ENCODE measurements at regions not wholly inside any gene's neighbourhood (a gene's known extent, or its start where the extent isn't known, plus 50 kb on each side); places are given as distances from the start of the nearest gene placed in this dataset.

- Histone ChIP-seq H3K27ac (ENCODE audit: low read depth, low read length) (no peak overlapping the region), H3K27me3 (ENCODE audit: control insufficient read depth in 1 of 2, insufficient read depth in 2 of 2, low read length in 2 of 2) (no peaks in the 10 kb centered on the region), H3K9ac (ENCODE audit: low read depth in 1 of 2, low read length in 2 of 2) (no peak overlapping the region), H3K36me3 (ENCODE audit: control insufficient read depth in 1 of 2, insufficient read depth in 2 of 2, low read length in 2 of 2) (no peaks in the 10 kb centered on the region), H3K9me3 (ENCODE audit: control insufficient read depth in 1 of 2, low read length in 2 of 2) (no peaks in the 10 kb centered on the region), H3K4me3 (ENCODE audit: low read depth in 1 of 2, low read length in 2 of 2) (no peak overlapping the region), H3K4me1 (ENCODE audit: control insufficient read depth in 1 of 2, insufficient read depth in 2 of 2, low read length in 2 of 2) (peaks cover 27 to 54% of the 10 kb centered on the region in 2 donors)
These were observed 155.9 kb downstream of the CCDC34 start for GRCh38 chr11:27207025-27207650.

DNA sequence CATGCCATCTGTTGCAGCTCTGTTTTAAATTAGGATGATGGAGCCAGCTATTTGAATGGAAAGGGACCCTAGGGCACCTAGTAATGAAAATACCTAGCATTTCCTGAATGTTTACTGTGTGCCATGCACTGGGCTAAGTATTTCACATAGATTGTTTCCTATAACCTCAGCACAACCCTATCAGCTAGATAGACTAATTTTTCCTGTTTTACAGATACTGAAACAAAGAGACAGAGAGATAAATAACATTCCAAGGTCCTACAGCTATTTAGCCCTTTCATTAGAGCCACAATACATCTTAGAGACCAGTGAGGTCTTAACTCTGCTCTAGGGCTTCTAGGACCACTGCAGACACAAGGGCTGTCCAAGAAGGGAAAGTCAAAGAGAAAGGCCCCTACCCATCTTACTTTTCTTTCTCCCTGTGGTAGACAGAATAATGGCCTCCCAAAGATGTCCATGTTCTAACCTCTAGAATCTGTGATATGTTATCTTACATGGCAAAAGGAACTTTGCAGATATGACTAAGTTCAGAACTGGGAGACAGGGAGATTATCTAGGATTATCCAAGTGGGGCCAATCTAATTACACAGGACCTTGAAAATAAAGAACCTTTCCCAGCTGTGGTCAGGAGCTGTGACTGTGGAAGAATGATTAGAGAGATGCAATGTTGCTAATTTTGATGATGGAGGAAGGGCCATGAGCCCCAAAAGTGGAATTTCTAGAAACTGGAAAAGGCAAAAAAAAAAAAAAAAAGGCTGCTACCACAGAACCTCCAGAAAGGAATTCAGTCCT is 157.0 kb downstream of the CCDC34 start:
- Histone ChIP-seq H3K27me3 (ENCODE audit: control insufficient read depth in 1 of 2, insufficient read depth in 2 of 2, low read length in 2 of 2) (no peaks in the 10 kb centered on the region), H3K9me3 (ENCODE audit: control insufficient read depth in 1 of 2, low read length in 2 of 2) (no peaks in the 10 kb centered on the region), H3K9ac (ENCODE audit: low read depth in 1 of 2, low read length in 2 of 2) (no peak overlapping the region), H3K27ac (ENCODE audit: low read depth, low read length) (no peak overlapping the region), H3K36me3 (ENCODE audit: control insufficient read depth in 1 of 2, insufficient read depth in 2 of 2, low read length in 2 of 2) (no peaks in the 10 kb centered on the region), H3K4me1 (ENCODE audit: control insufficient read depth in 1 of 2, insufficient read depth in 2 of 2, low read length in 2 of 2) (peaks cover 38 to 54% of the 10 kb centered on the region in 2 donors), H3K4me3 (ENCODE audit: low read depth in 1 of 2, low read length in 2 of 2) (no peak overlapping the region)

DNA sequence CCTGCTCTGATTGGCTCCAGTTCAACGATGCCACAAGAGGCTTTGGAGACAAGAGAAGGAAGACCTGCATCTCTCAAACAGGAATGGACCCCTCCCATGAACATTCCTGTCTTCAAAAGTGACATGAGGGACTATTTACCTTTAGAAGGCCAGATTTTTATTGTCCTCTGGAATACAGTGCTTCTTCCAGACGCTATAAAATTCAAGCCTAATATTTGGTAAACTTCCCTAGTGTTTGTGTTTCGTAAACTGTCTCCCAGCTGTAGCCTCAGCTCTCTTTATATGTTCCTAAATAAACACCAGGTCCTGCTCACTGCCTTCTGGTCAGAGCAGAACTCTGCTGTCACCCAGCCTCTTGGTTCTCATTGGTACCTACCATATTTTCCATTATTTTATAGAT is 157.8 kb downstream of the CCDC34 start:
- Histone ChIP-seq H3K9ac (ENCODE audit: low read depth in 1 of 2, low read length in 2 of 2) (no peak overlapping the region), H3K4me1 (ENCODE audit: control insufficient read depth in 1 of 2, insufficient read depth in 2 of 2, low read length in 2 of 2) (peaks cover 45 to 57% of the 10 kb centered on the region in 2 donors), H3K36me3 (ENCODE audit: control insufficient read depth in 1 of 2, insufficient read depth in 2 of 2, low read length in 2 of 2) (no peaks in the 10 kb centered on the region), H3K27ac (ENCODE audit: low read depth, low read length) (no peak overlapping the region), H3K9me3 (ENCODE audit: control insufficient read depth in 1 of 2, low read length in 2 of 2) (no peaks in the 10 kb centered on the region), H3K4me3 (ENCODE audit: low read depth in 1 of 2, low read length in 2 of 2) (no peak overlapping the region), H3K27me3 (ENCODE audit: control insufficient read depth in 1 of 2, insufficient read depth in 2 of 2, low read length in 2 of 2) (no peaks in the 10 kb centered on the region)

- H3K4me1 ChIP-seq (ENCODE audit: control insufficient read depth in 1 of 2, insufficient read depth in 2 of 2, low read length in 2 of 2), result peaks cover 48 to 56% of the 10 kb centered on the region in 2 donors
These were observed 158.5 kb downstream of the CCDC34 start for GRCh38 chr11:27204529-27204928.

GRCh38 chr11:27203077-27203647 is 159.9 kb downstream of the CCDC34 start:
- Histone ChIP-seq H3K4me3 (ENCODE audit: low read depth in 1 of 2, low read length in 2 of 2) (no peak overlapping the region), H3K36me3 (ENCODE audit: control insufficient read depth in 1 of 2, insufficient read depth in 2 of 2, low read length in 2 of 2) (no peaks in the 10 kb centered on the region), H3K9ac (ENCODE audit: low read depth in 1 of 2, low read length in 2 of 2) (no peak overlapping the region), H3K27ac (ENCODE audit: low read depth, low read length) (no peak overlapping the region), H3K4me1 (ENCODE audit: control insufficient read depth in 1 of 2, insufficient read depth in 2 of 2, low read length in 2 of 2) (peaks cover 48 to 56% of the 10 kb centered on the region in 2 donors), H3K27me3 (ENCODE audit: control insufficient read depth in 1 of 2, insufficient read depth in 2 of 2, low read length in 2 of 2) (no peaks in the 10 kb centered on the region), H3K9me3 (ENCODE audit: control insufficient read depth in 1 of 2, low read length in 2 of 2) (no peaks in the 10 kb centered on the region)

More at GRCh38 chr11:27204529-27204928, 158.5 kb downstream of the CCDC34 start:
- Histone ChIP-seq H3K27me3 (ENCODE audit: control insufficient read depth in 1 of 2, insufficient read depth in 2 of 2, low read length in 2 of 2) (no peaks in the 10 kb centered on the region), H3K27ac (ENCODE audit: low read depth, low read length) (no peak overlapping the region), H3K36me3 (ENCODE audit: control insufficient read depth in 1 of 2, insufficient read depth in 2 of 2, low read length in 2 of 2) (no peaks in the 10 kb centered on the region), H3K4me3 (ENCODE audit: low read depth in 1 of 2, low read length in 2 of 2) (no peak overlapping the region), H3K9me3 (ENCODE audit: control insufficient read depth in 1 of 2, low read length in 2 of 2) (no peaks in the 10 kb centered on the region), H3K9ac (ENCODE audit: low read depth in 1 of 2, low read length in 2 of 2) (no peak overlapping the region)

DNA sequence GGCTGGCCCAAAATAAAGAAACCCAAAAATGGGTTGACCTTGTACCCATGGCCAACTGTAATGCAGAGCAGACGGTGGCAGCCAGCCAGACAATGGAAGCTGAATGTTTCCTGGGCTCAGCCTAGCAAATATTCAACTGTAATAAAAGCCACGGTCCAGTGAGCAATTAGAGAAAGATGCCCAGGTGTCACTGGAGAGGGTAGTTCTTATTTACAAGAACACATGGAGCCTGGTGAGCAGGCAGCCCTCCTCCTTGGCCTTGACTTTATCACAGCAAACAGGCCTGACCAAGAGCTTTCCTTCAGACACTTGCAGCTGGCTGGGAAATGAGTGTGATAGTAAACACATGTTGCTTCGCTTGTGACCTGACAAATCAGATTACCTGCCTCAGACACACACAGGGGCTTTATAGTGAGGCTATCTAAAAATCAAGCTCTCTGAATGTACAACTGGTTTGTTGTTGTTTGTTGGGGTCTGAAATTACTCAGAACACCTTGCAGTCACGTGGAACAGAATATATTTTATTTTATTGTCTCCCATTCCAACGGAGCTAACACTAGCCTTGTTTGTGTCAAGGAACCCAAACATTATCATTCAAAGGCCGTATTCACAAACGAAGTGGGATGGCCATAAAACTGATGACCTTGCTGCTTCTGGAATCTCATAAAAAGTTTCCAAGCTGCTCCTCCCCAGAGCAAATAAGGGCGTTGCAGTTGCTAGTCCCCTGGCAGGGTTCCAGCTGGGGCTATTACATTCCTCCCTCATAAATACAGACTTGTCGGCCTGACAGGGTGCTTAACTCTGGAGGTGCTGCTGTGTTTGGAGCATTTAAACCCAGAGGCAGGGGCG is 161.1 kb downstream of the BBOX1 start:
- H3K9ac ChIP-seq (ENCODE audit: low read depth in 1 of 2, low read length in 2 of 2), result peak overlapping the region in 1 of 2 donors; percentile 26
- no peaks in the 10 kb centered on the region for H3K9me3 ChIP-seq (ENCODE audit: control insufficient read depth in 1 of 2, low read length in 2 of 2)
- H3K4me1 ChIP-seq (ENCODE audit: control insufficient read depth in 1 of 2, insufficient read depth in 2 of 2, low read length in 2 of 2), result peaks cover 56 to 67% of the 10 kb centered on the region in 2 donors
- no peak overlapping the region for H3K4me3 ChIP-seq (ENCODE audit: low read depth in 1 of 2, low read length in 2 of 2)
- H3K36me3 ChIP-seq (ENCODE audit: control insufficient read depth in 1 of 2, insufficient read depth in 2 of 2, low read length in 2 of 2), result no peaks in the 10 kb centered on the region
- H3K27me3 ChIP-seq (ENCODE audit: control insufficient read depth in 1 of 2, insufficient read depth in 2 of 2, low read length in 2 of 2), result no peaks in the 10 kb centered on the region
- H3K27ac ChIP-seq (ENCODE audit: low read depth, low read length), result peak overlapping the region; percentile 60

GRCh38 chr11:27200779-27201453 is 160.3 kb downstream of the BBOX1 start:
- no peak overlapping the region for H3K4me3 ChIP-seq (ENCODE audit: low read depth in 1 of 2, low read length in 2 of 2)
- H3K4me1 ChIP-seq (ENCODE audit: control insufficient read depth in 1 of 2, insufficient read depth in 2 of 2, low read length in 2 of 2), result peaks cover 54 to 63% of the 10 kb centered on the region in 2 donors
- peak overlapping the region; percentile 50 for H3K27ac ChIP-seq (ENCODE audit: low read depth, low read length)
- H3K9ac ChIP-seq (ENCODE audit: low read depth in 1 of 2, low read length in 2 of 2), result no peak overlapping the region
- H3K9me3 ChIP-seq (ENCODE audit: control insufficient read depth in 1 of 2, low read length in 2 of 2), result no peaks in the 10 kb centered on the region
- H3K27me3 ChIP-seq (ENCODE audit: control insufficient read depth in 1 of 2, insufficient read depth in 2 of 2, low read length in 2 of 2), result no peaks in the 10 kb centered on the region
- no peaks in the 10 kb centered on the region for H3K36me3 ChIP-seq (ENCODE audit: control insufficient read depth in 1 of 2, insufficient read depth in 2 of 2, low read length in 2 of 2)

- Histone ChIP-seq H3K9me3 (ENCODE audit: control insufficient read depth in 1 of 2, low read length in 2 of 2) (no peaks in the 10 kb centered on the region), H3K9ac (ENCODE audit: low read depth in 1 of 2, low read length in 2 of 2) (no peak overlapping the region), H3K4me3 (ENCODE audit: low read depth in 1 of 2, low read length in 2 of 2) (no peak overlapping the region), H3K27ac (ENCODE audit: low read depth, low read length) (no peak overlapping the region), H3K36me3 (ENCODE audit: control insufficient read depth in 1 of 2, insufficient read depth in 2 of 2, low read length in 2 of 2) (no peaks in the 10 kb centered on the region), H3K27me3 (ENCODE audit: control insufficient read depth in 1 of 2, insufficient read depth in 2 of 2, low read length in 2 of 2) (no peaks in the 10 kb centered on the region), H3K4me1 (ENCODE audit: control insufficient read depth in 1 of 2, insufficient read depth in 2 of 2, low read length in 2 of 2) (peaks cover 21 to 30% of the 10 kb centered on the region in 2 donors)
These were observed 155.7 kb downstream of the BBOX1 start for GRCh38 chr11:27196203-27196897.

GRCh38 chr11:27195837-27196202 is 155.2 kb downstream of the BBOX1 start:
- H3K4me3 ChIP-seq (ENCODE audit: low read depth in 1 of 2, low read length in 2 of 2), result no peak overlapping the region
- H3K27ac ChIP-seq (ENCODE audit: low read depth, low read length), result no peak overlapping the region
- no peaks in the 10 kb centered on the region for H3K9me3 ChIP-seq (ENCODE audit: control insufficient read depth in 1 of 2, low read length in 2 of 2)
- no peaks in the 10 kb centered on the region for H3K36me3 ChIP-seq (ENCODE audit: control insufficient read depth in 1 of 2, insufficient read depth in 2 of 2, low read length in 2 of 2)
- H3K4me1 ChIP-seq (ENCODE audit: control insufficient read depth in 1 of 2, insufficient read depth in 2 of 2, low read length in 2 of 2), result peaks cover 16 to 25% of the 10 kb centered on the region in 2 donors
- no peak overlapping the region for H3K9ac ChIP-seq (ENCODE audit: low read depth in 1 of 2, low read length in 2 of 2)
- H3K27me3 ChIP-seq (ENCODE audit: control insufficient read depth in 1 of 2, insufficient read depth in 2 of 2, low read length in 2 of 2), result no peaks in the 10 kb centered on the region

Measured in duodenal mucosa (tissue), 2 donors.